22Rv1 (cell line): ENCODE measurements at regions not wholly inside any gene's neighbourhood (a gene's known extent, or its start where the extent isn't known, plus 50 kb on each side); places are given as distances from the start of the nearest gene placed in this dataset.
"Not testable (repeated sequence)": the region's sequence is repeated elsewhere in the genome, so short reads cannot be mapped to it uniquely, and the experiment has no call there.

Source experiments
- H3K27ac ChIP-seq: fragments of 450-650 bp; 2 replicates; pipeline ENCODE4 v1.5.1; 2017
- CTCF ChIP-seq: fragments of 450-650 bp; IDR thresholded peaks from 2 replicates; pipeline ENCODE4 v1.5.1; 2017; ENCODE audit warnings: mild to moderate bottlenecking
- ZFX ChIP-seq: fragments of 450-650 bp; IDR thresholded peaks from 2 replicates; pipeline ENCODE4 v1.6.1; 2017; ENCODE audit warnings: antibody characterized with exemption, borderline replicate concordance

- no peak overlapping the region for H3K27ac ChIP-seq
Measured at GRCh38 chr3:53426918-53427317, 67.5 kb upstream of the CACNA1D start.

DNA sequence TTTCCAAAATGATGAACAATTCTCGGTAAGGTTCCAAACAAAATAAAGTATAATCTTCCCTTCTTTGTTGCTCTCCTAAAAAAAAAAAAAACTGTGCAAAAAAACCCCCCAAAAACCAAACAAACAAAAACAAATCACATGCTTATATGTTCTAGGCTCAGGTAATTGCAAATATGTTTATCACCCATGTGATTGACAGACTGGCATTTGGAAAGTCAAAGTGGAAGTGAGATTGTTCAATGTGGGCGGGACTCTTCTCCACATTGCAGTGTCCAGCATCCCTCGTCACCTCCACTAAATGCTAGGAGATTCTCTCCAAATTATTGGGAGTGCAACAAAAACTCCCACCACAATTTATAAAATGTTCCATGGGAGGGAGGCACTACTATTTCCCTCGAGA is 57.6 kb upstream of the CACNA1D start:
- H3K27ac ChIP-seq = no peak overlapping the region
- no peak for TF ChIP-seq ZFX
- no peak for TF ChIP-seq CTCF

More at GRCh38 chr3:53426918-53427317, 67.5 kb upstream of the CACNA1D start:
- TF ChIP-seq CTCF (peak; percentile 16; the same call in 1 of the 2 replicates), ZFX (no peak)

GRCh38 chr3:53442863-53443262 is 51.5 kb upstream of the CACNA1D start:
- H3K27ac ChIP-seq = not testable (repeated sequence)
